Osteocyte (in vitro differentiated cells): ENCODE measurements at regions not wholly inside any gene's neighbourhood (a gene's known extent, or its start where the extent isn't known, plus 50 kb on each side); places are given as distances from the start of the nearest gene placed in this dataset.

ENCODE experiments used
- DNase-seq: peaks from one replicate; pipeline ENCODE4 v3.0.0; 2021; ENCODE audit warnings: mixed read lengths; ENCODE audit not compliant: unreplicated experiment; ENCODE audit errors: extremely low spot score
- H3K27ac Mint-ChIP-seq: one replicate; pipeline ENCODE4 v1.8.0; 2021; ENCODE audit warnings: mild to moderate bottlenecking, mixed read lengths; ENCODE audit not compliant: unreplicated experiment
- H3K27me3 Mint-ChIP-seq: one replicate; pipeline ENCODE4 v1.8.0; 2021; ENCODE audit warnings: mixed read lengths; ENCODE audit not compliant: unreplicated experiment
- H3K36me3 Mint-ChIP-seq: one replicate; pipeline ENCODE4 v1.8.0; 2021; ENCODE audit warnings: mixed read lengths; ENCODE audit not compliant: unreplicated experiment
- H3K4me1 Mint-ChIP-seq: one replicate; pipeline ENCODE4 v1.8.0; 2021; ENCODE audit warnings: mixed read lengths; ENCODE audit not compliant: unreplicated experiment
- H3K4me3 Mint-ChIP-seq: one replicate; pipeline ENCODE4 v1.8.0; 2021; ENCODE audit warnings: mild to moderate bottlenecking, moderate library complexity, mixed read lengths; ENCODE audit not compliant: unreplicated experiment
- H3K9me3 Mint-ChIP-seq: one replicate; pipeline ENCODE4 v1.8.0; 2021; ENCODE audit warnings: mixed read lengths; ENCODE audit not compliant: unreplicated experiment
- CTCF ChIP-seq: fragments of 200-600 bp; sonication (generic); IDR thresholded peaks from 2 replicates; pipeline ENCODE4 v1.5.0; 2021; ENCODE audit warnings: antibody characterized with exemption, mild to moderate bottlenecking, moderate library complexity

GRCh38 chr4:110920990-110921389, 298.1 kb upstream of the PITX2 start:
- Mint-ChIP-seq H3K36me3 (no peaks in the 10 kb centered on the region), H3K4me1 (no peaks in the 10 kb centered on the region), H3K27ac (no peak overlapping the region), H3K9me3 (no peaks in the 10 kb centered on the region), H3K27me3 (no peaks in the 10 kb centered on the region), H3K4me3 (no peak overlapping the region)
- no peak for DNase-seq
- TF ChIP-seq CTCF = no peak

- no peaks in the 10 kb centered on the region for H3K9me3 Mint-ChIP-seq
- H3K4me3 Mint-ChIP-seq = no peak overlapping the region
- no peaks in the 10 kb centered on the region for H3K27me3 Mint-ChIP-seq
- no peak overlapping the region for H3K27ac Mint-ChIP-seq
- no peaks in the 10 kb centered on the region for H3K36me3 Mint-ChIP-seq
- TF ChIP-seq CTCF = no peak
- no peak for DNase-seq
- no peaks in the 10 kb centered on the region for H3K4me1 Mint-ChIP-seq
These were observed 301.9 kb upstream of the PITX2 start for GRCh38 chr4:110924761-110925160.

GRCh38 chr4:110926841-110927400, 304.0 kb upstream of the PITX2 start:
- no peaks in the 10 kb centered on the region for H3K36me3 Mint-ChIP-seq
- H3K27me3 Mint-ChIP-seq = no peaks in the 10 kb centered on the region
- H3K9me3 Mint-ChIP-seq = no peaks in the 10 kb centered on the region
- no peak overlapping the region for H3K4me3 Mint-ChIP-seq
- H3K27ac Mint-ChIP-seq = no peak overlapping the region
- no peak for DNase-seq
- H3K4me1 Mint-ChIP-seq = no peaks in the 10 kb centered on the region
- TF ChIP-seq CTCF = no peak

- Mint-ChIP-seq H3K36me3 (no peaks in the 10 kb centered on the region), H3K4me3 (no peak overlapping the region), H3K4me1 (no peaks in the 10 kb centered on the region), H3K27ac (no peak overlapping the region), H3K9me3 (no peaks in the 10 kb centered on the region), H3K27me3 (no peaks in the 10 kb centered on the region)
- DNase-seq = no peak
- TF ChIP-seq CTCF = no peak
These were observed 310.5 kb upstream of the PITX2 start for GRCh38 chr4:110933341-110933740.

- Mint-ChIP-seq H3K4me3 (no peak overlapping the region), H3K9me3 (no peaks in the 10 kb centered on the region), H3K4me1 (no peaks in the 10 kb centered on the region), H3K36me3 (no peaks in the 10 kb centered on the region), H3K27ac (no peak overlapping the region), H3K27me3 (peaks cover 2% of the 10 kb centered on the region)
- no peak for TF ChIP-seq CTCF
- no peak for DNase-seq
These were observed 321.6 kb upstream of the PITX2 start for GRCh38 chr4:110944501-110944900.
